ENCODE measurements at regions not wholly inside any gene's neighbourhood (a gene's known extent, or its start where the extent isn't known, plus 50 kb on each side); places are given as distances from the start of the nearest gene placed in this dataset.

DNA sequence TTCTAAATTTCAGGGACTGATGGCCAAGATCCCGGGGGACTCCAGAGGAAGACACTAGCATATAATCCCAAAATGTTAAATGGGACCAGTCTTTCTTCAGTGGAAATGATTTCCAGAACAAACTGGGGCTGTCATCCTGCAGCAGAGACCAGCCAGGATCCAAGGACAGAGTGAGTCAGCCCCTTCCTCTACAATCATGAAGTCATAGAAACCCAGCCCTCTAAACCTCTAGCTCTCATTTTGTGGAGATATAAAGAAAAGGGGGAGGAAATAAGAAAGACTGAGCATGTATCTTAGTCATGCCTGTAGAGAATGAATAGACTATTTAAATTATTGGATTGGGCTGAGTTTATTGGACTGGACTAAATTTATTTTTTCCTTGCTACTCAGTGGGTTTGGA is 318.3 kb downstream of the AGTPBP1 start:
- Histone ChIP-seq H3K27ac (ENCODE audit: low read depth in 1 of 2, low read length in 2 of 2) (no peak overlapping the region), H3K36me3 (ENCODE audit: control insufficient read depth in 4 of 4, insufficient read depth in 3 of 4, low read depth in 1 of 4, low read length in 3 of 4) (no peaks in the 10 kb centered on the region), H3K4me3 (ENCODE audit: low read depth in 1 of 3, low read length in 3 of 3) (no peak overlapping the region), H3K27me3 (ENCODE audit: control insufficient read depth in 4 of 4, insufficient read depth in 4 of 4, low read length in 3 of 4) (peaks cover 0 to 2% (median 0%) of the 10 kb centered on the region in 4 donors), H3K4me1 (ENCODE audit: control insufficient read depth in 4 of 4, insufficient read depth in 4 of 4, low read length in 3 of 4) (no peaks in the 10 kb centered on the region), H3K9ac (ENCODE audit: low read depth in 1 of 2, low read length in 2 of 2) (no peak overlapping the region), H3K9me3 (ENCODE audit: control insufficient read depth in 4 of 4, low read length in 3 of 4) (peaks cover 0 to 2% (median 0%) of the 10 kb centered on the region in 4 donors)
- TF ChIP-seq, protein P1, sequence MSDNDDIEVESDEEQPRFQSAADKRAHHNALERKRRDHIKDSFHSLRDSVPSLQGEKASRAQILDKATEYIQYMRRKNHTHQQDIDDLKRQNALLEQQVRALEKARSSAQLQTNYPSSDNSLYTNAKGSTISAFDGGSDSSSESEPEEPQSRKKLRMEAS (IDR thresholded peaks at IDR 0.05): no peak
- TF ChIP-seq SP1 (IDR thresholded peaks at IDR 0.05): no peak
- TF ChIP-seq HNF4A (conservative IDR thresholded peaks at IDR 0.05): no peak
- no peak for TF ChIP-seq RAD21 (IDR thresholded peaks at IDR 0.05)
- no peak for TF ChIP-seq TAF1 (conservative IDR thresholded peaks at IDR 0.05)
- TF ChIP-seq FOXA1 (IDR thresholded peaks at IDR 0.05): no peak
- no peak for TF ChIP-seq FOXA2 (IDR thresholded peaks at IDR 0.05)
- no peak for TF ChIP-seq YY1 (IDR thresholded peaks at IDR 0.05)
- no peak for TF ChIP-seq JUND (IDR thresholded peaks at IDR 0.05)
- no peak for TF ChIP-seq RXRA (IDR thresholded peaks at IDR 0.05)
- no peak for TF ChIP-seq NR2F2 (IDR thresholded peaks at IDR 0.05)
- 96% methylated on average over 1 of the region's 1 CpG for WGBS
- DNase-seq (ENCODE audit: low spot score): no peak

DNA sequence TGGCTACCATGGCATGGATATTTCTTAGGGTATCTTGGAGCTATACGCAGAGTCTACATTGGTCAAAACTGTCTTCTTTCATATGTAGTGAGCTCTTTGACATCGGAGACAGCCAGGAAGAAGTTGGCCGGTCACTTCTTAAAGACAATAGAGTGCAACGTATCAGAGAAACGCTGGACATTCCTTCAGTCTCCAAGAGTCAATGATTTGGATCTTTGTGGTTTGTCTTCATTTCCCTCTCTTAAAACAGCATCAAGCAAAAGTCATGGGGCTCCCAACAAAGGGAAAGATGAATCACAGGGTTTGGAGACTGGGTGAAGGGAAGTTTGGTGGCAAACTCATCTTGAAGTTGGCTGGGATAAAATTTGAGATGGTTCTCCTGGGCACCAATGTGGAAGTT is 320.1 kb downstream of the AGTPBP1 start:
- H3K4me1 ChIP-seq (ENCODE audit: control insufficient read depth in 4 of 4, insufficient read depth in 4 of 4, low read length in 3 of 4): no peaks in the 10 kb centered on the region
- no peak overlapping the region for H3K27ac ChIP-seq (ENCODE audit: low read depth in 1 of 2, low read length in 2 of 2)
- no peaks in the 10 kb centered on the region for H3K36me3 ChIP-seq (ENCODE audit: control insufficient read depth in 4 of 4, insufficient read depth in 3 of 4, low read depth in 1 of 4, low read length in 3 of 4)
- 85% methylated on average over 5 of the region's 5 CpGs for WGBS
- no peak for TF ChIP-seq TAF1 (conservative IDR thresholded peaks at IDR 0.05)
- no peak for TF ChIP-seq GABPA (IDR thresholded peaks at IDR 0.05 in 1 of 2, conservative IDR thresholded peaks at IDR 0.05 in 1 of 2)
- no peak for TF ChIP-seq HNF4A (conservative IDR thresholded peaks at IDR 0.05)
- no peak for TF ChIP-seq JUND (IDR thresholded peaks at IDR 0.05)
- no peak for TF ChIP-seq YY1 (IDR thresholded peaks at IDR 0.05)
- TF ChIP-seq RXRA (IDR thresholded peaks at IDR 0.05): no peak
- no peak for TF ChIP-seq NR2F2 (IDR thresholded peaks at IDR 0.05)
- TF ChIP-seq, protein P2, sequence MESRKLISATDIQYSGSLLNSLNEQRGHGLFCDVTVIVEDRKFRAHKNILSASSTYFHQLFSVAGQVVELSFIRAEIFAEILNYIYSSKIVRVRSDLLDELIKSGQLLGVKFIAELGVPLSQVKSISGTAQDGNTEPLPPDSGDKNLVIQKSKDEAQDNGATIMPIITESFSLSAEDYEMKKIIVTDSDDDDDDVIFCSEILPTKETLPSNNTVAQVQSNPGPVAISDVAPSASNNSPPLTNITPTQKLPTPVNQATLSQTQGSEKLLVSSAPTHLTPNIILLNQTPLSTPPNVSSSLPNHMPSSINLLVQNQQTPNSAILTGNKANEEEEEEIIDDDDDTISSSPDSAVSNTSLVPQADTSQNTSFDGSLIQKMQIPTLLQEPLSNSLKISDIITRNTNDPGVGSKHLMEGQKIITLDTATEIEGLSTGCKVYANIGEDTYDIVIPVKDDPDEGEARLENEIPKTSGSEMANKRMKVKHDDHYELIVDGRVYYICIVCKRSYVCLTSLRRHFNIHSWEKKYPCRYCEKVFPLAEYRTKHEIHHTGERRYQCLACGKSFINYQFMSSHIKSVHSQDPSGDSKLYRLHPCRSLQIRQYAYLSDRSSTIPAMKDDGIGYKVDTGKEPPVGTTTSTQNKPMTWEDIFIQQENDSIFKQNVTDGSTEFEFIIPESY (IDR thresholded peaks at IDR 0.05): no peak
- TF ChIP-seq, protein P3, sequence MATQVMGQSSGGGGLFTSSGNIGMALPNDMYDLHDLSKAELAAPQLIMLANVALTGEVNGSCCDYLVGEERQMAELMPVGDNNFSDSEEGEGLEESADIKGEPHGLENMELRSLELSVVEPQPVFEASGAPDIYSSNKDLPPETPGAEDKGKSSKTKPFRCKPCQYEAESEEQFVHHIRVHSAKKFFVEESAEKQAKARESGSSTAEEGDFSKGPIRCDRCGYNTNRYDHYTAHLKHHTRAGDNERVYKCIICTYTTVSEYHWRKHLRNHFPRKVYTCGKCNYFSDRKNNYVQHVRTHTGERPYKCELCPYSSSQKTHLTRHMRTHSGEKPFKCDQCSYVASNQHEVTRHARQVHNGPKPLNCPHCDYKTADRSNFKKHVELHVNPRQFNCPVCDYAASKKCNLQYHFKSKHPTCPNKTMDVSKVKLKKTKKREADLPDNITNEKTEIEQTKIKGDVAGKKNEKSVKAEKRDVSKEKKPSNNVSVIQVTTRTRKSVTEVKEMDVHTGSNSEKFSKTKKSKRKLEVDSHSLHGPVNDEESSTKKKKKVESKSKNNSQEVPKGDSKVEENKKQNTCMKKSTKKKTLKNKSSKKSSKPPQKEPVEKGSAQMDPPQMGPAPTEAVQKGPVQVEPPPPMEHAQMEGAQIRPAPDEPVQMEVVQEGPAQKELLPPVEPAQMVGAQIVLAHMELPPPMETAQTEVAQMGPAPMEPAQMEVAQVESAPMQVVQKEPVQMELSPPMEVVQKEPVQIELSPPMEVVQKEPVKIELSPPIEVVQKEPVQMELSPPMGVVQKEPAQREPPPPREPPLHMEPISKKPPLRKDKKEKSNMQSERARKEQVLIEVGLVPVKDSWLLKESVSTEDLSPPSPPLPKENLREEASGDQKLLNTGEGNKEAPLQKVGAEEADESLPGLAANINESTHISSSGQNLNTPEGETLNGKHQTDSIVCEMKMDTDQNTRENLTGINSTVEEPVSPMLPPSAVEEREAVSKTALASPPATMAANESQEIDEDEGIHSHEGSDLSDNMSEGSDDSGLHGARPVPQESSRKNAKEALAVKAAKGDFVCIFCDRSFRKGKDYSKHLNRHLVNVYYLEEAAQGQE (IDR thresholded peaks at IDR 0.05): no peak
- H3K9ac ChIP-seq (ENCODE audit: low read depth in 1 of 2, low read length in 2 of 2): no peak overlapping the region
- H3K4me3 ChIP-seq (ENCODE audit: low read depth in 1 of 3, low read length in 3 of 3): no peak overlapping the region
- peaks cover 0 to 2% (median 0%) of the 10 kb centered on the region in 4 donors for H3K9me3 ChIP-seq (ENCODE audit: control insufficient read depth in 4 of 4, low read length in 3 of 4)
- H3K27me3 ChIP-seq (ENCODE audit: control insufficient read depth in 4 of 4, insufficient read depth in 4 of 4, low read length in 3 of 4): peaks cover 0 to 2% (median 0%) of the 10 kb centered on the region in 4 donors
- no peak for DNase-seq (ENCODE audit: low spot score)
